ENCODE measurements at regions not wholly inside any gene's neighbourhood (a gene's known extent, or its start where the extent isn't known, plus 50 kb on each side); places are given as distances from the start of the nearest gene placed in this dataset.

- DNase-seq (ENCODE audit: low read depth), result no peak
- no peak for TF ChIP-seq CTCF (conservative IDR thresholded peaks at IDR 0.05; ENCODE audit: low read depth, low read length)
- no peak overlapping the region for H3K4me3 ChIP-seq (ENCODE audit: low read length)
These were observed 136.7 kb upstream of the ETV3 start for GRCh38 chr1:157274698-157275534.

- H3K4me3 ChIP-seq (ENCODE audit: low read length), result no peak overlapping the region
- DNase-seq (ENCODE audit: low read depth), result no peak
- no peak for TF ChIP-seq CTCF (conservative IDR thresholded peaks at IDR 0.05; ENCODE audit: low read depth, low read length)
These were observed 134.7 kb upstream of the ETV3 start for GRCh38 chr1:157272729-157273524.

- TF ChIP-seq CTCF (conservative IDR thresholded peaks at IDR 0.05; ENCODE audit: low read depth, low read length), result no peak
- no peak overlapping the region for H3K4me3 ChIP-seq (ENCODE audit: low read length)
- no peak for DNase-seq (ENCODE audit: low read depth)
These were observed 134.1 kb upstream of the ETV3 start for GRCh38 chr1:157272264-157272663.

- DNase-seq (ENCODE audit: low read depth), result no peak
- no peak overlapping the region for H3K4me3 ChIP-seq (ENCODE audit: low read length)
These were observed 132.6 kb upstream of the ETV3 start for GRCh38 chr1:157270705-157271274.

GRCh38 chr1:157269656-157270375 is 131.6 kb upstream of the ETV3 start:
- DNase-seq (ENCODE audit: low read depth), result no peak
- H3K4me3 ChIP-seq (ENCODE audit: low read length), result no peak overlapping the region
- no peak for TF ChIP-seq CTCF (conservative IDR thresholded peaks at IDR 0.05; ENCODE audit: low read depth, low read length)

More at GRCh38 chr1:157270705-157271274, 132.6 kb upstream of the ETV3 start:
- no peak for TF ChIP-seq CTCF (conservative IDR thresholded peaks at IDR 0.05; ENCODE audit: low read depth, low read length)

- H3K4me3 ChIP-seq (ENCODE audit: low read length), result no peak overlapping the region
- DNase-seq (ENCODE audit: low read depth), result no peak
- no peak for TF ChIP-seq CTCF (conservative IDR thresholded peaks at IDR 0.05; ENCODE audit: low read depth, low read length)
These were observed 124.7 kb upstream of the ETV3 start for GRCh38 chr1:157262891-157263290.

All from retinal pigment epithelial cell (primary cell).